Heart left ventricle (tissue), 13 donors: ENCODE measurements at regions not wholly inside any gene's neighbourhood (a gene's known extent, or its start where the extent isn't known, plus 50 kb on each side); places are given as distances from the start of the nearest gene placed in this dataset.

Experiments
- CTCF ChIP-seq, 12 donors: fragments of 200-600 bp; sonication (generic) in 4 of 12; IDR thresholded peaks; one replicate each; pipeline versions ENCODE4 v1.5.0 to v1.8.0; 2018 to 2022; ENCODE audit warnings: antibody characterized with exemption in 12 of 12, mild to moderate bottlenecking in 5 of 12
- POLR2A ChIP-seq, 2 donors: fragments of 450-650 bp; IDR thresholded peaks; one replicate each; pipeline ENCODE4 v1.6.1; 2017; ENCODE audit warnings: antibody characterized with exemption in 2 of 2, mild to moderate bottlenecking in 2 of 2, moderate library complexity in 2 of 2
- donor health status: ischemic (EF 13 %, LVEDD 7.1; RV severe dilation, severe dysfunction).
- donor health status: DM: no; HTN: yes; CAD: no.
- donor health status: DM: no; HTN: no; CAD: no.
- donor health status: ischemic (EF 25% LVEDD 6.9; RV normal size, moderate dysfunction).
- donor health status: ischemic (EF 25% LVEDD 5.7; RV mildly dilated, moderate dysfunction).
- donor health status: ischemic (EF 35%, LVEDD 5.7; RV mildly dilated, moderate dysfunction).
- donor health status: nonischemic (EF 11% LVEDD 7.7; RV severe dilation, severe dysfunction).
- donor health status: DM: yes; HTN: yes; CAD: no.
- donor health status: PGD.
- donor health status: ischemic (EF 29% LVEDD 5.4; RV normal size, mild dysfunction).
- donor health status: nonischemic (EF 23%, LVEDD 6.1; RV moderate dilation, normal function).

- TF ChIP-seq CTCF (IDR thresholded peaks at IDR 0.05) (no peak), POLR2A (IDR thresholded peaks at IDR 0.05) (no peak)
These were observed 279.2 kb upstream of the FGF16 start for GRCh38 chrX:77167993-77168392.
